GM21367 (cell line): ENCODE measurements at regions not wholly inside any gene's neighbourhood (a gene's known extent, or its start where the extent isn't known, plus 50 kb on each side); places are given as distances from the start of the nearest gene placed in this dataset.

ENCODE experiments used
- ATAC-seq: cut with Tn5 transposase; IDR thresholded peaks from one replicate; pipeline ENCODE4 v1.9.1; 2021; ENCODE audit not compliant: unreplicated experiment

DNA sequence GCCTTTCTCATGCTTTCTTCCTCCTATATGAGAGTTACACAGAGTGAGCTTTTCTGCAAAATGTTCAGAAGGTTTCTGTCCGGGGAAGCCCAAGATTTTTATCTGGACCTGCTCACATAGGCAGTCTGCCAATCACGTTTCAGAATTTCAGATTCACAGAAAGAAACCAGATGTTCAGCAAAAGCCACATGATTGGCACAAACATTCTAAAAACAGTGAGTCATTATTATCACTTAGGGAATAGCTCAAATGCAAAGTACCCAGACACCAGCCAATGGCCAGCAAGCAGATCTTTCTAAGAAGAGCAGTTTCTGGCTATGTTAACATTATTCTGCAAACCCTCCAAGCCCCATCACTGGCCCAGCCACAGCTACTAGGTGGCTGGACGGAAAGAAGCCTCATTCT lies 1558.5 kb upstream of the TMEM132C start:
- ATAC-seq = no peak

DNA sequence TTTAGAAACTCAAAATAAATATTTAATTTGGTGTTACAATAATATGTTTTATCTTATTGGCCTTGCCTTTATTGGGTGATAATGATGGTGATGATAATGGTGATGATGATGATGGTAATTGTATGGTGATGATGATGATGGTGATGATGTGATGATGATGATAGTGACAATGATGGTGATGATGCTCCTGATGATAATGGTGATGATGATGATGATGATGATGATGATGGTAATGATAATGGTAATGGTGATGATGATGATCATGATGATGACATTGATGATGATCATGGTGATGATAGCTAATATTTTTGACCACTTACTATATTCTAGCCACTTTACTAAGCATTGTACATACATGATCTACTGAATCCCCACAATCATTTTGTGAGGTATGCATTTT lies 1548.6 kb upstream of the TMEM132C start:
- ATAC-seq = no peak

DNA sequence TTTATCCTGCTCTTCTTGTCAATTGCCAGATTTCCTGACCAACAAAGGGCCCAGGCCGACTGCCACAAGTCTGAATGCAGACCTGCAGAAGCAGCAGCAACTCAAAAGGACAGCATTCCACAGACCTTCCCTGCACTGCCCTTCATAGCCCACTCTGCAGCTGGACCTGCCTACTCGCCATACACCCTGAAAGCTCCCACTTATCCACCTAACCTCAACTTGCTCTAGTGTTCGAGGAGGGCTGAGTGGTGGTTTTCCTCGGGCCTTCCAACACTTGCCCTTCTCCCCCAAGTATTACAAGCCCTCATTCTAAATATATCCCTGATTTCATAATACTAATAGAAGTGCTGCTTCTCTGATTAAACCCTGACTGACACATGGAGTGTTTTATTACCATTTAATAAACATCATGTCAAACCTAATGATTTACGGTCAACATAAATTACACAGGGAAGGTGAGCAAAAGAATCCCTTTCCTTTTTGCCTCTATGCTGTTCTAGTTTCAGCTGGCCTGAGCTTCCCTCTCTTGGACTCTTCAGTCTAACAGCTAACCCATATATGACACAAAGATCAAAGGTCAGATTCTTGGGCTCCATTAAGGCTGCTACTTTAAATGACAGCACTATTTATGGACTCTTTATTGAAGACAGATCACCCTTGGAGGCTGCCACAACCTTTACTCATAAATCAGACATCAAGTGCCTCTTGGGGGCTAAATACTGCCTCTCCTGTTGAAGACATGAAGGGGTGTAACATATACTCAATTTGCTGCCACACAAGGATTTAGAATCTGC lies 1546.9 kb upstream of the TMEM132C start:
- ATAC-seq = no peak

DNA sequence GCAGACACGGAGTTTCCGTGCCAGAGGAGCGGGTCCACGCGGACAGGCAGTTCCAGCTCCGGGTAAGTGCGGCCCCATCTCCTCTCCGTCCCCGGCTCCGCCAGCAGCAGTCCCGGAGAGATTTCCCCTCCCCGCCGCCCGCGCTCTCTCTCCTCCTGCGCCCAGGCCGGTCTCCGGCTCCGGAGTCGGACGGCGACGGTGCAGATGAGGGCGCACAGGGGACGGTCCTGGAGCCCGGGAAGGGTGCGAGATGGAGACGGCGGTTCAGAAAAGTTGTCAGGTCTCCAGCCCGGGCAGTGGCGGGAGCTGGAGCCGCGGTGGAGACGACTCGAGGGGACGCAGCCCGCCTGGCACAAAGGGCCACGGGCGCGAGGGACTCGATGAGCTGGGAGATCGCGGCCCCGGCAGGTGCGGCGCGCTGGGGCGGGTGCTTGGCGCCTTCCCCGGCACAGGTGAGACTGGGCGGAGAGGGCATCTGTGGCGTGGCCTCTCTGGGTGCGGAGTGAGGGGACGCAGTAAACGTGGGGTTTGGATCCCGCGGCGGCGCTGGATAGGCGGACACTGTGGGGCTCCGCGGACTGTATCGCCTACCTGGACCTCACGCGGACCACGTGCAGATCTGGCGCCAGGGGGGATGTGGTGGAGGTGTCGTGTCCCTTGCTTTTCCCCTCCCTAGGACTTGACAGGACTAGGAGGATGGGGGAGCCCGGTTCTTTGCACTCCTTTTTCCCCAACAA lies 1540.3 kb upstream of the TMEM132C start:
- no peak for ATAC-seq

DNA sequence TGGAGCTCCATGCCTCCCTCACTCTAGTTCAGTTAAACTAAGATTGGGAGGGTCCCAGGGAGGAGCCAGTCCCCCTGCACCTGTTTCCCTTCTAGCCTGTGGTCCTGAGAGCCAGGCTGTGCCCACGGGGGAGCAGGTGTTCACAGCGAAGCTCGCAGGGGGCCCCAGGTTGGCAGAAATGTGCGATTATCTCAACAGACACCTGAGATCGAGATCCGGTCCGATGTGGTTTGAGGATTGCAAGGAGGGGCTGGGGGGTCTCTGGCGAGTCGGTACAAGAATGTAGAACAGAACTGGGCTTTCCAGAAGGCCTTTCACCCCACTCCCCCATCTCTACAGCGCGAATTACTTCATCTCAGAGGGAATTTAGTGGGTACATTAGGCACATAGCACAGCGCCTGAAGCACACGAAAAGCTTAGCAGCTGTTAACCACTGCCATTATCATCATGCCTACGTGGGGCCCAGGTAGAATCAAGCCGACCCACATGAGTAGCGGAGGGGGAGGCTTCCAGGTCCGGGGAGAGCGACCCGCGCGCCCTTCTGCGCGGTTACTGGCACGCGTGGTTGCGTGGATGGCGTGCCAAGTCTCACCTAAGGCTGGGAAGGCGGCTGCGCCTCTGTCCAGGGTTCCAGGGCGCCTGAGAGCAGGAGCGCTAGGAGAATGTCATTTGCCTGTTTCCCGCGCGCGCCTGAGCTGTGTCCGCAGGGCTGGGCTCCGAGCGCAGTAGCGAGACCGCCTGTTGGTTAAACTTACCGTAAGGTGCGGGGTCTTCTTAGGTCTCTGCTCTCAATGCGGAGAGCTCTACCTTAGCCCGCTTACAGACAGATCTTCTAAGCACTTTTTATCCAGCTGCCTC lies 1539.5 kb upstream of the TMEM132C start:
- ATAC-seq = no peak

DNA sequence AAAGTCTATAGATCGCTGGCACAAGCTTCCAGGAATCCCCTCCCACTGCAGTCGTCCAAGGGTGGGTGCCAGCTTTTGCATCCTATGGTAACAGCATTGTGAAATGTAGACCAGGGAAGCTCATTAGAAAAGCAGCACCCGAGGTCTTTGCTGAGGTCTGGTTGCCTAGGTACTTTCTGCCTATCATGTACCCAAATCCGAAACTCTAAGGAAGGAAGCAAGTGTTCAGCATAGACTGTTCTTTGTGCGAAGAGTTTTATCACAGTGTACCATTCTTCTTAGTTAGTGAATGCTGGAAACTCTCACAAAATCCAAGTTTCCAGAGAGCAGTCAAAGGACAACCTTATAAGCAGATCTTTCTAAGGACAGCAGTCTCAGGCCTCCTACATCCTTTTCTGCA lies 1532.7 kb upstream of the TMEM132C start:
- ATAC-seq = no peak

DNA sequence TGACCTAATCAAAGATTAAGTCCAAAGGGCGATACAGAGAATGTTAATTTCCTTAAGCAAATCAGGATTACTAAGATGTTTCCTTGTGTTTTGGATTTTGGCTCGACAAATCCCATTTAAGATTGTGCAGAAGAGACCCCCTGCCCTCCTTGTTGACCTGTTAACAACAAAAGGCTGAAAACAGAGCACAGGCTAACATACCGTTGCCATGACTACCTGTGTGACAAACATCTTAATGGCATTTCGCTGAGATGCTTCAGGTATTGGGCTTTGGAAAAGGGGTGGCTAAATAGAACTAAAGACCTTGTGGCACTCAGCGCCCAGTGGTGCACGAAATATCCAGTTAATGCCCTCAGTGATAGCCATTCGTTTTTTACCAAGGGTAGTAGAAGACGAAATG lies 1532.3 kb upstream of the TMEM132C start:
- ATAC-seq = no peak

DNA sequence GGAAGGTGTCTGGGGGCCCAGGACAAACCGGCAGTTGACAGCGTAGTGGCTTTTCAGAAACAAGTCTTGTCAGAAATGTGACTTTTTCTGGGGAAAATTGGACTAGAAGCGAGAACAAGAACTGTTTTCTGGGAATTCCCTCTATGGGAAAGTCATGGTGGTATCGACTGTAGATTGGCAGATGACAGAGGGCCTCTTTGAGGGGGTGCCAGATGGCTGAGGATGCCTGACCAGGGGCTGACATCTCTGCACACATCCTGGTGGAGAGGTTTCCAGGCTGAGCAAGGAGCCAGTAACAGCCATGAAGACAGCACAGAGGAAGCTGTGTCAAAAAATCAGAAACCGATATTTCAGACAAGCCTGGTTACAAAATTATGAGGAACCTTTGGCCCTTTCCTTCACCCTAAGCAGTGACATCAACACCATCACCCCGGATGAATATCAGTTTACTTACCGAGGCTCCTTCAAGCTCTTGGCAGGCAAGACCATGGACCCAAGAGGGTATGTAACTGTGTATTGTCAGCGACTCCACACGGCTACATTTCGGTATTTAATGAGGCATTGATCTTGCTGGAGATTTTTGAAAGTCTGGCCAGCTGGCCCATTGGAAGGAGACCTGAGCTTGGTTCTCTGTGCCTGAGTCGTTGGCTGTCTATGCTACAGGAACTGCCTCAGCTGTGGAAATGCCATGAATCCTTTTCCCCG lies 1525.3 kb upstream of the TMEM132C start:
- ATAC-seq = no peak

DNA sequence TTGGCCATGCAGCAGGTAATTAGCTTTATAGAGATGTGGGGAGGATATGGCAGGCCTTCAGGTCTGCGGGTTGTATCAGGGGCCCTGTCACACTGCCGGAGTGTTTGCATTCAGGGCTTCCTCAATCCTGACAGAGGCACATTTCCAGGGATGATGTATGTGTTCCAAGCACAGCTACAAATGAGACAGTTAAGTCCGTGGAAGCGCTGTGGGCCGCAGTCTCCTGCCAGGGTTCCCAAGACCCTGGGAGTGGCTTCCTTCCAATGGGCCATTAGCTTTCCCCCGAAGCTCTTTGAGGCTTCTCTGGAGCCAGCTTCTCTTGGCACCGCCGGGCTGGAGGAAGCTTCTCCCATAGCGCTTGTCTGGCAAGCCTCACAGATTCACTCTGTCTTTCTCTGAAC lies 1524.7 kb upstream of the TMEM132C start:
- no peak for ATAC-seq

DNA sequence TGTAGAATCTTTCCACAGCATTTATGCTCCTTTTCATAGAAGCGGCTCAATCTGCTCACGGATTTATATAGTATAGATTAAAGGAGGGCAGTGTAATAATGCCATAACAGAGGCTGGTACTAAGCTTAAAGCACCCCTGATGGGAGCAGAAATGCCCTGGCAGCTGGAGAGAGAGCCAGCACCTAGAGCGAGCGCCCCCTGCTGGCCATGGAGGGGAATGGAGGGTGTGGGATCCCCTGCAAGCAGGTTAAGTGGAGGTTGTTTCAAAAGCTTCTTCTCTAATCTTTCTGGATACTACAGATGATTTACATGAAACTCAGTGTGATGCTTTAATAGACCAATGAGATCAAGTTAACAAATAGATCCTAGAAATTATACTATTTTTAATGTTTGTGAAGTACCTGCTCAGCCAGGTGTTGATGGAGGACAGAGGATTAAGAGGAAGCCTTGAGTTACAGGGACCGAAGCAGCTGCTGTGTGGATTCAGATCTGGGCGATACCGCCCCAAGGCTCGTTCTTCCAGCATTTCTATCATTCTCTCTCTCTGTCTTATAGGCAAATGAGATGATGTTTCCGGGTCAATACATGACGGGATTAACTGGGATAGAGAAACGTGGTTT lies 1519.3 kb upstream of the TMEM132C start:
- peak; percentile 84 for ATAC-seq

DNA sequence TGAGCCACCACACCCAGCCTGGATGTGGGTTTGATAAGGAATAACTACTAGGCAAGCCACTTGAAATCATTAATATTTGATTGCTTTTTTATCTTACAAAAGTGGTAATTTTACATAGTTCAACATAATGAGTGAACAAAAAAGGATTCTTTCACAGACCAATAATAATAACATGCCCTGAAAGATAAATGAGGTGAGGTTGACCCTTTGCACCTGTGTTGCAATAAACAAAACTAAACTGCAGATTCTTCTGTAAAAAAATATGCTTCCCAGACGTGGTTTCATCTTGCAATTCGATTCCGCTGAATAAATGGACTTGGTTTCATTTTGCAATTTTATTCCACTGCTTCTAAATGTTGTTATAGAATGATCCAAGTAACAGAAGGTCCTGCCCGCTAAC lies 1514.9 kb upstream of the TMEM132C start:
- no peak for ATAC-seq

DNA sequence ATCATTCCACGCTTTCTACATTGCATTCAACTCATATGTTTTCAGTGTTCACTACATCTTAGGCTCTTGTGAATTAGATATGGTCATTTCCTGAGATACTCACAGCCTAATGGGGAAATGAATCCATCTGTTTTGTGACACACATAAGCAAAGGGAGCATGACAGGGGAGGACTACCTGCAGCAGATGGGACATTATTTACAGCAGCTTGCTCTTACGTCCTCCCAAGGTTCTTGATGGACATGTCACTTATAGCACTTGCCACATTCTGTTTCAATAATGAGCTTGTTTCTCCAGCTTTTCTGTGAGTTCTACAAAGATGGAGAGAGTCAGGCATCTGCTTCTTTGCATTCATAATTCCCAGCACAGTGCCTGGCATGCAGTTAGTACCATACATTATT lies 1509.6 kb upstream of the TMEM132C start:
- no peak for ATAC-seq

DNA sequence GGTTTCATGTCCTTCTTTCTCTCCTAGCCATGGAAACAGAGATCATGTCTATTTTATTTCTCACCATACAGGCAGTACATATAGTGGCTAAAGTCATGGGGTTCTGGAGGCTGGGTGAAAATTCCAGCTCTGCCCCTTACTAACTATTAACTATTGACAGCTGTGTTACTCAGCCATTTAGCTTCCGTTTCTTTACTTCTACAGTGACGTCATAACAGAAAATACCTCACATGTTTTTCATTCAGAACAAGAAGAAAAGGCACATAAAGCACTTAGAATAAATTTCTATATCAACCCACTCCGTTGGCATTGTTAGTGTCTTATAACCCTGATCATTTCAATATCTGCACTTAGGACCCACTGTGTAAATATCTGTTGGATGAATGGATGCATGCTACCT lies 1506.9 kb upstream of the TMEM132C start:
- no peak for ATAC-seq

DNA sequence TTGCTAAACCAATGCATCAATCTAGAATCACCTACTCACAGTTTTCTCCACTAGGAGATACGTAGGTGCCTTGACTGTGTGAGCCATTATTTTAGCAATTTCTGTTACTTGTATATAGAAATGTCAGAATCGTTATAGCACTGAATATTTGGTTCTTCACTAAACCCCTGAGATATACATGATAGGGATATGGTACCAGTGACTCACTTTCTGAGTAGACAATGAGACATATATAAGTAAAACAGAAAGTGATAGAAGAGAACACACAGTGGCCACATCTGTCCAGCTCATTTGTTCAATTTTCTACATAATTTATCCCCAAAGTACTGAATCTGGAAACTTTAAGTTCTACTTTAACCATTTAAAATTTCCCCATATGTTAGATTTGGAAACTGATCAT lies 1505.5 kb upstream of the TMEM132C start:
- ATAC-seq = no peak

DNA sequence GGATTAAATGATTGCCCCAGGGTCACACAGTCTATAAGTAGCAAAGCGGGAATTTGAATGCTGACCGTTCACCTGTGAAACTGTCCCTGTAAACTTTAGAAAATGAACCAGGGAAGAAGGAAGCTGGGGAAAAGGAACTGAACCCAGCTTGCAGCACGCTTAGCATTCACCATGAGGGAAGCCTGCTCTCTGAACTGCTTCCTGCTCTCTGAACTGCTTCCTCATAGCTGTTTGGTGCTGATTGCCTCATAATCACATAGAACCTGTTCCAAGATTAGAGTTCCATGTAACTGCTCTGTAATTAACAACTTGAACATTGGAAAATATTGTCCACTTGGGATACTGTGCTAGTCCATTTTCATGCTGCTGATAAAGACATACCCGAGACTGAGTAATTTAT lies 1504.8 kb upstream of the TMEM132C start:
- ATAC-seq = no peak

DNA sequence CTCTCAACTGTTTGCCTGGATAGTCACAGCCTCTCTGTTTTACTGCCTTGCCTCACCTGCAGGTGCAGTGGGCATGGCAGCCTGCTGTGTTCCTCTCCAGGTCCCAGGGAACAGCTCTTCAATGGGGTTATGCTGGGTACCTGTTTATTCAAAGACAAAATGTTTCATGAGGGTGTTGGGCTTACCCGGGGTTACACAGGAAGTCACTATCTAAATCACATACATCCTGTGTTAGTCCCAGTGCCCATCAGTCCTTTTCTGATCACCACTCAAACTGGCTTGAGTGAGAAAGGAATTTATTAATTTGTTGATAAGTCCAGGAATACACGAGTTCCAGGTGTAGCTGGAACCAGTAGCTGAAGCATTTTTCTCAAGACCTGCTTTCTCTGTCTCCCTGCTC lies 1503.6 kb upstream of the TMEM132C start:
- no peak for ATAC-seq

DNA sequence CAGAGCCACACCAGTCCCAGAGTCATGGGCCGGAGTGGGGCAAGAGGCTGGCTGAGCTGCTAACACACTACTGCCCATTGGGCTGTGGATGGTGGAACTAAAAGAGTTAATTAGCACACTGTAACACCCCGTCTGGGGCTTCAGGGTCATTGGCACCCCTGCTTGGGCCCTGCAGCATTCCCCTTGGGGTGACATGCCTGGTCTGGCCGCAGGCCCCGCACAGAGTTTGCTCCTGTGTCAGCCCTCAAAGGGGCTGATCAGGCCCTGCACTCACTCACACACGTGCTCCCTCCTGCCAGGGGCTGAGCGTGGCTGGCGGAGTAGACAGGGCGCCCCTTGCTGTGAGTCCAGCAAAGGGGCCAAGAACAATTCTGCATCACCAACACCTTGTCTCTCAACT lies 1499.6 kb upstream of the TMEM132C start:
- ATAC-seq = no peak

DNA sequence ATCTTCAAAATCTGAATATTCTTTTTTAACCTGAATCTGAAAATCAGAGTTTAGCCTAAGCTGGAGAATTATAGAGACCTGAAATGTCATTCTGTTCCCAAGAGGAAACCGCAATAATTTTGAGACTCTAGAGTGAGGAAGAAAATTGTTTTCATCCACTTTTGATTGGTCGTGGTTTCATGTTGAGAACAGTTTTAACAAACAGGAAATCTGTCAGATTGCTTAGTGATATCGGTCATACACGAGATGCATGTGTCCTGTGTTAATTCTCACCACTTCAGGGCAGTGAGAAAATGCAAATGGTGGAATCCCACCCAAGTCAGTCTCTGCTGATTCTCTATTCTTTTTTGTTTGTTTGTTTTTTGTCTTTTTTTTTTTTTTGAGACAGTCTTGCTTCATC lies 1498.5 kb upstream of the TMEM132C start:
- no peak for ATAC-seq

DNA sequence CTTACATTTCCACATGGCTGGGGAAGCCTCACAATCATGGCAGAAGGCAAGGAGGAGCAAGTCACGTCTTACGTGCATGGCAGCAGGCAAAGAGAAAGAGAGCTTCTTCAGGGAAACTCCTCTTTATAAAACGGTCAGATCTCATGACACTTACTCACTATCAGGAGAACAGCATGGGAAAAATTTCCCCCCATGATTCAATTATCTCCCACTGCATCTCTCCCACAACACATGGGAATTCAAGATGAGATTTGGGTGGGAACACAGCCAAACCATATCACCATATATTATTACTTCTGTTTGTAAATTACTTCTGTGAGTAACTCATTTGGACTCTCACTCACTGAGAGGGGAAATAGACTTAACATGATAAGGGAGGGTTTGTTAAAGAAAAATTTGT lies 1496.8 kb upstream of the TMEM132C start:
- ATAC-seq = no peak

DNA sequence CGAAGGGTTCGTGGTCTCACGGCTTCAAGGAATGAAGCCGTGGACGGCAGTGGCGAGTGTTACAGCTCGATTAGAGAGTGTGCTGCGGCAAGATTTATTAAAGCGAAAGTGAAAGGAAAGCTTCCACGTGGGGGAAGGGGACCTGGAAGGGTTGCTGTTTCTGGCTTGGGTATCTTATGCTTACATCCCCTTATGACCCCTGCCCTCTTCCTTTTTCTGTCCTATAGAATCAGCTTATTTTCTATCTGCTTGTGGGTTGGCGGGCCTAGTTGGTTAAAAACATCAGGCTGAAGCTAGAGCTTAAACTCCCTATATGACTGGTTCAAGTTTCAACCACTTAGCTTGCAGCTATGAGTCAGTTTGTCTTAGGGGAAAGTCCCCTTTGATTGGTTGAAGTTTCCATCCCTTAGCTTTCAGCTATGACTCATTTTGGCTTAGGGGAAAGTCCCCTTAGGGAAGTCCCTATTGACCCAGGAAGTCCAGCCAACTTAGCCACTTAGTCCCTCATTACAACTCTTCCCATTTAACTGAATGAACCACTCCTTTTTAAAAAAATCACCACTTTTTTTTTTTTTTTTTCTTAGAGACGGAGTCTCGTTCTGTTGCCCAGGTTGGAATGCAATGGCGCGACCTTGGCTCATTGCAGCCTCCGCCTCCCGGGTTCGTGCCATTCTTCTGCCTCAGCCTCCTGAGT lies 1494.7 kb upstream of the TMEM132C start:
- peak; percentile 75 for ATAC-seq
